IPS-NIHi7 (cell line): ENCODE measurements at regions not wholly inside any gene's neighbourhood (a gene's known extent, or its start where the extent isn't known, plus 50 kb on each side); places are given as distances from the start of the nearest gene placed in this dataset.
A peak's percentile ranks its signal among the peaks of the same experiment; 100 is the strongest.

ENCODE experiments used
- DNase-seq: peaks from one replicate; pipeline ENCODE4 v3.0.0; 2012; ENCODE audit warnings: mixed read lengths; ENCODE audit errors: extremely low spot score

DNA sequence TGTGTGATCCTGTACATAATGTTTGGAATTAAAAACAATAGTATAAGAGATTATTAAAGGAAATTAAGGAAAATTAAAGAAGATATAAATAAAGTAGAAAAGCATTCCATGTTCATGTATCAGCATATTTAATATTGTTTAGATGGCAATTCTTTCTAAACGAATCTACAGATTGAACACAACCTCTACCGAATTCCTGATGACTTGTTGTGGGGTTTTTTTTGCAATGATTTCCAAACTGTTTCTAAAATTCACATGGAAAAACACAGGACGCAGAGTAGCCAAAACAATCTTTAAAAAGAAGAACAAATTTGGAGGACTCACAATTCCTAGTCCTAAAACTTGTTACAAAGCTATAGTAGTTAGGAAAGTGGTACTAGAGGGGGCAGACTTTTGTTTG, 573.4 kb upstream of the IGFBP3 start:
- no peak for DNase-seq

DNA sequence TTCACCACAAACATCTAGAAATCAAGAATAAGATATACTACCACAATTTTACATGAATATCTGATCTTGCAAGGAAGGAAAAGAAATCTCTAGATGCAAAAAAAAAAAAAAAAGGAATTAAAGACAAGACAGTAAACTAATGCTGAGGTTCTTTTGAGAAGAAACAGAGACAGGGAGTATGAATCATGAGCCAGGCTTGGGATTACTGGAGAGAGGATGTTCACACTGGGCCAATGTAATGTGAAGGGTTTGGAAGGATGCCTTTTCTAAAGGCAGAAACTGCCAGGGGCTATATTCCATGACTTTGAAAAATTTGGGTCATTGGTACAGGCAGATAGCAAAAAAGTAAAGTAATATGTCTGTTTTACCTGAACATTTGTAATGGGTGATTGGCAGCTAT, 573.0 kb upstream of the IGFBP3 start:
- no peak for DNase-seq

DNA sequence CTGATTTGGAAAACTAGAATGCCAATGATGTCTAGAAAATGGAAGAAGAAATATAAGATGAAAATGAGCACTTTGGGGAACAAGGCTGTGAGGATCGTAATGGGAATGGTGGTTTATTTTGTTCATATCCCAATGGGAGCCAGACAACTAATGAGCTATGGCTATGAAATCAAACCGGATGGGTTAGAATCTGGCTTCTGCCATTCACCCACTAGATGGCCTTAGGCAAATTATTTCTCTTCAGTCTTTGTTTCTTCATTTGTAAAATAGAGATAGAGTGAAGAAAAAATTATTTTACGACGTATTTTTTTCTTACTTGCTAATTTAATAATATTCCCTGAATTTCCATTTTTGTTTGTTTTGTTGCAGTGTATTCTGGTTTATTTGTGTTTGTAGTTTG, 572.1 kb upstream of the IGFBP3 start:
- DNase-seq = no peak

DNA sequence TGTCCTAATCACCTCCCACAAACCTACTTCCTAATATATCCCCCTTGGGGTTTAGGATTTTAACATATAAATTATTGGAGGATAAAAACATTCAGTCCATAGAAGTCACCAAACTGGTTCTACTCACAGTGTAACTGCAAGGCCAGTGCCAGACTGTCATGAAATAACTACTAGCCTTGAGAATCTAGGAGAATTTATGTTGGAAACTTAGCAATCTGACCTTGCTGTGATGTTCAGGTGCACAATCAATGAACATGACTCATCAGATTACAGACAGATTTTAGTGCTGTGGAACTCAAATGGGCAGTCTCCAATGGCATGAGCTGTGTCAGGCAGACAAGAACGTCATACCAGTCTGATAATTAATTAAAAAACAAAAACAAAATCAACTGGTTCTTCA, 571.4 kb upstream of the IGFBP3 start:
- no peak for DNase-seq

DNA sequence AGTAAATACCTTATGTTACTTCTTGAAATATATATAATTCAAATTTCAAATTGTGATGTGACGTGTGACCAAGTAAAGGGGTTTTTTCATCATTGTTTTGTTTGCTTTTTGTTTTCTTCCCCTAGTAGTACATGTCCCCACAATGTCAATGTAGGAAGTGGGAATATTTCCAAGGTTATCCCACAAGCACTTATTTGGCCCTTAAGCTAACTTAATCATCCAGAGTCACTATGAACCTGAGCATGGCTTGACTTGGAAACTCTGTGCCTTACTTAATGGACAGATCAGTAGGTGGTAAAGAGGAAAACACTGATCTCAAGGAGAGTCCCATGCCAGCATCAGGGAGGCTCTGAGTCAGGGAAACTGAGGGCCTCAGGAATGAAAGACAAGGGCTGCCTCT, 569.3 kb upstream of the IGFBP3 start:
- no peak for DNase-seq

DNA sequence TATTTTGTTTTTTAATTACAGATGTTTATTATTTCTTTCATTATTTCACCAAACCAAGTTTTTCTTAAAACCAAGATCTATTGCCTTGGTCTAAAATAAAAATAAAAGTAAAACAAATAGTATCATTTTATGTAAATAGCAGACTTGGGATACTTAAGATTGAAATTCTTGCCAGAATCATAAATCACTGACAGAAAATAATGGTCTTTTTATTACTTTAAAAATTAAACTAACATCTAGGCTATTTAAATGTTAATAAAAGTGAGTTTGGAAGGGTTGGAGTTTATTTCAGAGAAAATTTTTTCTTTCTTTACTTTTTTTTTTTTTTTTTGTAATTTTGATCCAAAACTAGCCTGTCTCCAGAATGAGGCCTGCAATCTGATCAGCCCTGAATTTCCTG, 568.0 kb upstream of the IGFBP3 start:
- no peak for DNase-seq

DNA sequence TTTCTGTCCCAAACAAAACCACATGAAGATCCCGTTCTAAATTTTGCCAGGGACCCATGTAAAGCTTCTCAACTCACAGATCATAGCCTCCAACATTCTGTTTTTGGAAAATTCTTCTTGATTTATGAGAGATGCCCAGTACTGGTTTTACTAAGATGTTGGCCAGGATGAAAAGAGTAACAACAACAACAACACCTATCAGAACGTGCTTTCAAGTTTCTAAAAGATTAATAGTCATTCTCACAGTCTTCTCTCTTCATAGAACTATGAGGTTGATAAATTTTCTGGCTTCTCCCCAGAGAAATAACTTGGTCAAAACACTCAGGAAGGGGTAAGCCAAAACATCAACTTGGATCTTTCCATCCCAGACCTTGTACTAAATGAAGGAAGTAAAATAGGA, 567.5 kb upstream of the IGFBP3 start:
- no peak for DNase-seq

DNA sequence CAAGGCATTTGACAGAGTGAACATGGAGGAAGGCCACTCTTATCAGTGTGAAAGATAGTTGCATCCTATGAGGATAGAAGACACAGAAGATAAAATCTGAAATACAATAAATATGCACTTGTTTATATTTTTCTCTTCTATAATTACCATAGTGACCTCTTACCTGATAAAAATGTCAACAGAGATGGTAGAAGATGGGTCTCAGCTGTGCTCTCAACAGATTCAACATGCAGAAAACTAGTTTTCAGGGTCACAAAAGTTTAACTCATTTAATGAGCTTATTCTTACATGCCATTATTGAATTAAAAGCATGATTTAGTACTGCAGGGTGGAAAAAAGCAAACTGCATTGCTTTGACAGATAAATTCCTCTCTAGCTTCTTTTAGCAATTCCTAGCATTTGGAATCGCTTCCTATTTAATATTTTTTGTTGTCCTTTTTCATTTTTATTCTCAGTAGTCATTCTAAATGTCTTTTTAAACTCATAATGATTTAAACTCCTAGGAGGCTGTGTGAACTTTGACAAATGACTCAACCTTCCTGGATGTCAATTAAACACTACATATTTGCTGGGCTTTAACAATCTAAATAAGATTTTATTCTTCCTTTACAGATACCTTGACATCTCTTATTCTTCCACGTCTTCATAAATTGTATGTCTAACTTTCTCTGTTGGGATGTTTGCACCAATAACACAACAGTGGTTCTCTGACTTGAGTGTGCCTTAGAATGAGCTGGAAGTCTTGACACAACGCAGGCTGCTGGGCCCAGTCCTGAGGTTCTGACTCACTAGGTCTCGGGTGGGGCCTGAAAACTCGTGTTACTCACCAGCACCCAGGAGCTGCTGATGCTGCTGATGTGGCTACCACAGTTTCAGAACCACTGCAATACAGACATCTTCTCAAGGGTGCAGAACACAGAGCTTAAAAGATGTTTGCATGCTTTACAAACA, 565.5 kb upstream of the IGFBP3 start:
- DNase-seq = no peak

DNA sequence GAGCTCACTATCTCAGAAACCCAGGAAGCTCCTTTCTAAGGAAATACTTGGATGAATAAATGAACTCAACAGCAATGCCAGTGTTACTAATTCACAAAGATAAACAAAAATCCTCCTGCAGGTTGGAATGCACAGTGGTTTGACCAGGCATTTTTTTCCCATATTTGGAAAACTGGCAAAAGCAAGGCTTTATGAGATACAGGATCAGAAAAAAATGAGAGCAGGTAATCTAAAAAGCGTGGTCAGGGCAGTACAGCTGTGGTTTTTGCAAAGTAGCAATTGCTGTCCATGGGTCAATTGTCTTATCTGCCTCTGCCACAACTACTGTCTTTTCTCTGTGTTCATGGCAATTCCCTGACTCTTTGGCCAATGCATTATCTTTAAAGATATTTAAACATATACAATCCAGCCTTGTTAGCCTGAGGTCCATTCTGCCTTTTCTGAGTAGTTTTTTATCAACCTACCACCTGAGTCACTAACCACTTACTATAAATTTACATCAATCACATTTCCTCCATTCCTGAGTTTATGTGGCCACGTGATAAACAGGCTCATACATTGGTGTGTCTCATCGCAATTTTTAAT, 564.5 kb upstream of the IGFBP3 start:
- no peak for DNase-seq

DNA sequence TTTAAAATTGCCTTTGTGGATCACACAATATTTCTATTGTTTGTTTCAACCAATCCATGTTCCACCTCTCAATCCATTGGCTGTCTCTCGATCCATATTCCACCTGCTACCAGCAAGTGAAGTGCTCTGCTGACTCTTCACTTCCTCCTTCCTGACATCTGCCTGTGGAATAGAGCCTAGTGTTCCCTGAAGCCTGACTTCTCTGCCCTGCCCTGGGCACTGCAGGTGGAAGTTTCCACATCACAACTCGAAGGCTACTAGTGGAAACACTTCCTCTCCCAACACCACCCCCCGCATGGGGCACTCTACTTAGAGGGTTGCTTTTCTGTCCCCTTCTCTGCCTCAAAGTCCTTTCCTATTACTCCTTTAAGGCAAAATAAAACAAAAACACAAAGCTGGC, 563.8 kb upstream of the IGFBP3 start:
- peak; percentile 7 for DNase-seq

DNA sequence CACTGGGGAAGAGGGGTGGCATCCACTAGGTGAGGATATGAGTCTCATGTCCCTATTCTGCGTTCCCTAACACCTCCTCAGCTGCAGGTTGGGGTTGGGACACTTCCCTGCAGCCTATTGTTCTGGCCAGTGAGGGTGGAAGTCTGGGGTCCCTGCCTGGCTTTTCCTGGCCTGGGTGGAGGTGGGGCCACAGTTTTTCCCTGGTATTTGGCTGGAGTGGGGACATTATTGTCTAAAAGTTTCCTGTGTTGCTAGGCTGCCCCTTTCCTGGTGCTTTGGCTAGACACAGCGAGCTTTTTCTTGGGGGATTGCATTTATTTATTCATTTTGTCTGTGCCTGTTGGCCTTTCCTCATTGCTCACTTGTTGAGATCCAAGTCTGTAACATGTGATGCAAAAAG, 559.5 kb upstream of the IGFBP3 start:
- no peak for DNase-seq

DNA sequence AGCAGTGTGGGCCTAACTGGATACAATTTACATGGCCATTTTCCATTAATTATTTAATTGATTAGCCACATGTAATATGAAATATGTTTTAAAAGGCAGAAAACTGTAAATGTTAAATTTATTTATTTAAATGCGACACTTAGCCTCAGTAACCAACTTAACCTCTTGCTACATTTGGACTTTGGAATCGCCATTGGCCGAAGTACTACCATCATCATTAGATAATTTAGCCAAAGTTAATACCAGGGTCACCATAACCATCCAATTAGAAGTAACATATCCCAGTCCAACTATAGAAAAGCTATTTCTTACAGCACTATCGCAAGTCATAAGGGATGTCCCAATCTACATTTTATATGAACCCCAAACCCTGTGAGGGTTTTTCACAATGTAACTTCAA, 558.6 kb upstream of the IGFBP3 start:
- no peak for DNase-seq

DNA sequence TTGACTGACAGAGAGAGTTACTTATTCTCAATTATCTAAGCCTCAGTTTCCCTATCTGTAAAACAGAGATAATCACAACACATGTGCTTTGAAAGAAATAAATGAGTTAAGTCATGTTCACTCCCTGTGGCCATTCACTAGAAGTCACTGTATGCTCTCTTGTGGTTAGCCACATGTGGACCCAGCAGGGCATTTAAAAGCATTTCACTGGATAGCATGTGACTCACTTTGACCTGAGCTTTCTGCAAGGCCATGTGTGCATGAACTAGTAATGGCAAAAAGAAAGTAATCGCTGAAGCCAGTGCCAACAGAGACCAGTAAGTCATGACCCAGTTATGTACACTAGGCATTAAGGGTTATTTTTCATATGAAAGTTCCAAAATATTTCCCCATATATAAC, 557.0 kb upstream of the IGFBP3 start:
- DNase-seq = no peak

DNA sequence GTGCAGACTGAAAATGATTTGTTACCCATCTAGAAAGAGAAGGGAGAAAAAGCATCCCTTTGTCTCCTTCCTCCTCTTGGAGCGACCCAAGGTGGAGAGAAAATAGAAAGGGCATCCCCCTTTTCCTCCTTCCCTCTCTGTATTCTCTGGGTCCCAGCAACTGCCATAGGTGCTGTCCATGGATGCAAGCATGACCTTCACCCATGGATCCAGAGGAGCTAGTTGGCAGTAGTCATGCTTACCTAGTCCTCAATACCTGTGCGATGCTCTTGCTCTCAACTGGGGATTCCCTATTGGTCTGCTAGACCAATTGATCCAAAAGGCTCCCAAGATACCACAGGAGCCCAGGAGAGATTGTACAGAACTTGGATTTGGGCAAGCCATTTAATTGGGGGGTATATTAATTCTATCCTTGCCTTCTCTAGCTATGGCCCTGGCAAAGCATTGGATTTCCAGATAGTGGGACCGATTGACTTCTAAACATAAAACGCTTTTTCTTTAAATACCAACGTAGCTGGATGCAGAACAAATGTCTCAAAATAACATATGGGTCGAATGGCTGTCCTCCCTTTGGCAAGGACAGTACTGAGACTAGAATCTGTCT, 547.8 kb upstream of the IGFBP3 start:
- DNase-seq = no peak

DNA sequence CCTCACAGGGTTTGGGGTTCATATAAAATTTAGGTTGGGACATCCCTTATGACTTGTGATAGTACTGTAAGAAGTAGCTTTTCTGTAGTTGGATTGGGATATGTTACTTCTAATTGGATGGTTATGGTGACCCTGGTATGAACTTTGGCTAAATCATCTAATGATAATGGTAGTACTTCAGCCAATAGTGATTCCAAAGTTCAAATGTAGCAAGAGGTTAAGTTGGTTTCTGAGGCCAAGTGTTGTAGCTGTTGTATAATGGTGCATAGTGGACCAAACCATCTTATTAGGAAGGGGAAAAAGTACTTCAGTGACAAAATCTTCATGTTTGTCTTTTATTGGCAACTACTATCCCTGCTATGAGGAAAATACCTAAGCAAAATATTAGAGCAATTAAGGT, 542.1 kb upstream of the IGFBP3 start:
- no peak for DNase-seq

DNA sequence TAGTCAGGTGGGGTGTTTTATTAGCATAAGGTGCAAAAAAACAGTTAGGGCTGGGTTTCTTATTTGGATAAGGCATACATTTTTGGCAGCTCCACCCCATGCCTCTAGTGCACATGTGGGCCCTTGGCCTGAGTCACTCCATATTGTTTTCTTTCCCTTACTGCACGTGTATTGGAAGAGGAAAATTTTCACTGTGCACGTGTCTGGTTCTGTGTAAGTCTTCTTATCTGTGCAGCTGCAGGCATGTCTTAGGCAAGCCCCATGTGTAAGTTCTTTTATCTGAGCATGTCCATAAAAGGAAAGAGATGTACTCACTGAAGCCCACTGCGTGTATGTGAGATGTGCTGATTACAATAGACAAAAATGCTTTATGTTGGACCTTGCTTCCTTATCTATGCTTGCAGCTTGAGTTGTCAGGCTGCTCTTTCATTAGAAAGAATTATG, 540.3 kb upstream of the IGFBP3 start:
- DNase-seq = no peak

DNA sequence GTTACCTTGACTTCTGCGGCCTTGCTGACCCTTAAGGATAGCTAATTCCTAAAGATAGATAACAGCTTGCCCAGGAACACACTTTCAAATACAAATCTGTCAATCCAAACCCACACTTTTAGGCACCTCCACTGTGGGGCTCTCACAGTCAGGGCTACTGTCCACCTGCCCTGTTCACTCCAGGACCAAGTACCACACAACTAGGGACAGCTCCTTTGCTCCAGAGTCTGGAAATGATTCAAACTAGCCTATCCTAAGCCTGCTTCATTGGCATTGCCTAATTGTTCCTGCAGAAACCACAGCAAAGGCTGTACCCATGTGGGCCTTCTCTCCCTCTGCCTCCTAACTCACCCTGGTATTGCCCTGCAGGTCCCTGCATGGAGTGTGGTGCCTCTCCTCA, 538.9 kb upstream of the IGFBP3 start:
- no peak for DNase-seq

DNA sequence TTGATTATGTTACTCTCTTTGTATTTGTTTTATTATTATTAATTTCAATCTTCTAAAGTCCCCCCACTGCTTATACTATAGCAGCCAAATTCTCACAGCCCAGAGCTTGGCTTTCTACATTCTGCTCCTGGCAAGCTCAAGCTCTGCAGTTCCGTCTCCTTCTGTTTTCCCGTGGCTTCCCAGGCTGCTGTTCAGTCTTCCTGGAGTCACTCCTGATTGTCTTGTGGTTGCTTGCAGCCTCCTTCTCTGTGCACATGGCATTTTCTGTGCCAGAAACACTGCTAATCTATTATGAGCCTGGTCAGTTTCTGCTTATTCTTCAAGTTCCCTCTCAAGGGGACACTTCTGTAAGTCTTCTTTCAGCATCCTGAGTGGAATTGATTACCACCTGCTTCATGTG, 533.7 kb upstream of the IGFBP3 start:
- no peak for DNase-seq

DNA sequence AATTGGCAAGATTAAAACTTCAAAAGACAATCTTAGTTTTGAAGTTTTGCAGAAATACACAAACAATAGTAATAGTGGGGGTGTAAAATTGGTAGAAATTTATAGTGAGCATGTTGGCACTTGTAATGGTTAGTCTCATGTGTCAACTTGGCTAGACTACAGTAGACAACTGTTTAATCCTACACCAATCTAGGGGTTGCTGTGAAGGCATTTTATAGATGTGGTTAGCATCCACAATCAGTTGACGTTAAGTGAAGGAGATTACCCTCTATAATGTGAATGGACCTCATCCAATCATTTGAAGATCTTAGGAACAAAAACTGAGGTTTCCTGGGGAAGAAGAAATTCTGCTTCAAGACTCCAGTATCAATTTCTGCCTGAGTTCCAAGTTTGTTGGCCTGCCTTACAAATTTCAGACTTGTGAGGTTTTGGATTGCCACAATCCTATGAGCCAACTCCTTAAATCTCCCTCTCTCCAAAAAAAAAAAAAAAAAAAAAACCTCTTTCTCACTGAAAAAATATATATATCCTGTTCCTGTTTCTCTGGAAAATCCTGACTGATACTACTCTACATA, 531.6 kb upstream of the IGFBP3 start:
- DNase-seq = no peak

DNA sequence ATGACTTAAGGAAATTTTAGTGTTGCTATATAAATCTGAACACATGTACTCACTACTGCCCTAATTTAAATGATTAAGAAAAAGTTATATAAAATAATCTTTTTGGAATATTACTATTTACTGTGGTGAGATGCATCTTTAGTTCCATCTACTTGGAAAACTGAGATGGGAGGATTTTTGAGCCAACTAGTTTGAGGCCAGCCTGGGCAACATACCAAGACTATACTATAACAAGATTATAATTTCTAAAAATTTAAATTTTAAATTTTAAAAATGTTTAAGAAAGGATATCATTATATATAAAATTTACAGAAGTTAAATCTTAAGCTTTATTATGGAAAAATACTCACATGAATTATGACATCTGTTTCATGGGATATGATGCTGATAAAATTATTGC, 530.8 kb upstream of the IGFBP3 start:
- DNase-seq = no peak

DNA sequence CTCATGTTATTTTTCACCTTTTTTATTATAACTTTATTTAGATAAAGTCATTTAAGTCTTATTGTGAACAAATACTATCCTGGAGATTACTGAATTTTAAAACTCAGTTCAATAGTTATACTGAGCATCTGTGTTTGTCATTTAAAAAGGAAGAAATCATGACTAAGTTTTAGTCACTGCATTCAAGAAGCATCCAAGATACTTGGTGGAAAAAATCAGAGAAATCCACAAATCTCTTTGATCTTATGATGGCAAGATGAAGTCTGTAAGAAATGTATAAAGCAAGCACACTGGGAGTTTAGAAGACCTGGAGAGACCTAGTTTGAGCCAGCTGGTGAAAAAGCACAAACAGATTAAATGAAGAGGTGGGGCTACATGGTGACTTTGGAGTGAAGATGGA, 529.8 kb upstream of the IGFBP3 start:
- DNase-seq = no peak

DNA sequence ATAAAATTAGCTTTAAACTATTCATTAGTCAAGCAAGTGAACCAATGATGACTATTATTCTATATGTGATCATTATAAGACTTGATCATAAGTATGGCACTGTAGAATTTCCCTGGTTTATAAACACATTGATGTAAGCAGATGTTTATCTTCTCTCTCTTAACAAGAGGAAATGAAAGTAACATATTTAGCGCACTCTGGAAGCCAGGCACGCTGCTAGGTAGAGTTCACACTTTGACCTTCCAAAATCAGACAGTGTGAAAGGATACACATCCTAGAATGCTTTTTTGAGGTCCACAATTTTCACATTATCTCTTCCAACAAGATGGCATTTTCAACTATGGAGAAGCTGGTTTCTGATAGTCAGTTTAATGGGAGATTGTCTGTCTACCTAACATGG, 529.4 kb upstream of the IGFBP3 start:
- no peak for DNase-seq

DNA sequence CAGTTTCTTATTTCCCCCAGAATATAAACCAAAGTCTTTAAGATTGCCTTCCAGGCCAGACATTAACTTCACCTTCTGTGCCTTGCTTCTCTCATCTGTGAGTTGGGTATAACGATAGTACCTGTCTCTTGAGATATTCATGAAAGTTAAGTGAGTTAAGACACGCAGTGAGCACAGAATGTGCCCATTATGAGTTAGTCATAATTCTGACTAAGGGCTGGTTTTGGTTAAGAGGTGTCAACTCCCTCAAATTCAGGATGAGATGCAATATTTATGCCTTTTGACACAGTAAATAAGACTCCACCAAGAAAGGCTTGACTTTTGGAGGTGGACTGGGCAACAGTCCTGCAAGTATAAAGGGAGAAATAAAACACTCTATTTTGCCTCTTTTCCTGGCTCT, 528.7 kb upstream of the IGFBP3 start:
- no peak for DNase-seq
